Naive thymus-derived CD4-positive, alpha-beta T cell (primary cell): ENCODE measurements at regions not wholly inside any gene's neighbourhood (a gene's known extent, or its start where the extent isn't known, plus 50 kb on each side); places are given as distances from the start of the nearest gene placed in this dataset.

Experiments used
- ATAC-seq: fragments of 150-1000 bp; cut with Tn5 transposase; 2 replicates; pipeline ENCODE4 v1.10.0; 2021; ENCODE audit warnings: mild to moderate bottlenecking, moderate library complexity
- CTCF ChIA-PET: fragments of 350-600 bp; sonication (Branson Sonifier 250); formaldehyde crosslinking; loops from one replicate; lab custom pipeline; 2021; ENCODE audit warnings: antibody characterized with exemption; lab: Charles Lee
- POLR2A ChIA-PET: fragments of 350-600 bp; sonication (Branson Sonifier 250); formaldehyde crosslinking; loops from one replicate; lab custom pipeline; 2021; ENCODE audit warnings: antibody characterized with exemption, inconsistent platforms; lab: Charles Lee
- DNase-seq, 9 donors: peaks; one replicate each; pipeline versions ENCODE4 v3.0.0 to v3.0.0-alpha.2; 2020 to 2022; ENCODE audit warnings: mixed read lengths in 1 of 9
- H3K27ac ChIP-seq: one replicate; pipeline ENCODE4 v1.7.0; 2013; ENCODE audit warnings: mild to moderate bottlenecking, low read depth, low read length, moderate library complexity
- H3K27me3 ChIP-seq, 2 donors: one replicate each; pipeline ENCODE4 v1.7.0; 2013; ENCODE audit warnings: low read length in 2 of 2, mild to moderate bottlenecking in 2 of 2, moderate library complexity in 2 of 2; ENCODE audit not compliant: control insufficient read depth in 2 of 2, insufficient read depth in 2 of 2
- H3K36me3 ChIP-seq, 3 experiments: 1 replicate in 2 of 3; 2 replicates in 1 of 3; pipeline ENCODE4 v1.7.0; 2013; ENCODE audit warnings: low read length in 3 of 3, mild to moderate bottlenecking in 3 of 3, moderate library complexity in 1 of 3; ENCODE audit not compliant: insufficient read depth in 3 of 3, control insufficient read depth in 2 of 3
- H3K4me1 ChIP-seq, 2 donors: one replicate each; pipeline ENCODE4 v1.7.0; 2013; ENCODE audit warnings: low read length in 2 of 2, mild to moderate bottlenecking in 2 of 2, moderate library complexity in 1 of 2; ENCODE audit not compliant: control insufficient read depth in 2 of 2, insufficient read depth in 2 of 2
- H3K4me3 ChIP-seq: 2 replicates; pipeline ENCODE4 v1.7.0; 2013; ENCODE audit warnings: mild to moderate bottlenecking, low read length
- H3K9me3 ChIP-seq, 3 experiments: 1 replicate in 2 of 3; 2 replicates in 1 of 3; pipeline ENCODE4 v1.7.0; 2013; ENCODE audit warnings: low read length in 3 of 3; ENCODE audit not compliant: control insufficient read depth in 2 of 3
- H3K27ac Mint-ChIP-seq, 9 donors: one replicate each; pipeline ENCODE4 v1.8.0; 2020 to 2022; ENCODE audit warnings: mixed read lengths in 9 of 9, mild to moderate bottlenecking in 8 of 9, moderate library complexity in 5 of 9, inconsistent platforms in 2 of 9
- H3K27me3 Mint-ChIP-seq, 5 donors: one replicate each; pipeline ENCODE4 v1.8.0; 2021 to 2022; ENCODE audit warnings: mixed read lengths in 5 of 5, mild to moderate bottlenecking in 1 of 5
- H3K36me3 Mint-ChIP-seq, 5 donors: one replicate each; pipeline ENCODE4 v1.8.0; 2020 to 2022; ENCODE audit warnings: mixed read lengths in 5 of 5, mild to moderate bottlenecking in 3 of 5, inconsistent platforms in 1 of 5
- H3K4me1 Mint-ChIP-seq, 7 donors: one replicate each; pipeline ENCODE4 v1.8.0; 2020 to 2022; ENCODE audit warnings: mixed read lengths in 7 of 7, mild to moderate bottlenecking in 3 of 7, inconsistent platforms in 1 of 7
- H3K4me3 Mint-ChIP-seq, 10 donors: one replicate each; pipeline ENCODE4 v1.8.0; 2020 to 2022; ENCODE audit warnings: mild to moderate bottlenecking in 10 of 10, mixed read lengths in 10 of 10, moderate library complexity in 6 of 10, inconsistent platforms in 2 of 10
- H3K9me3 Mint-ChIP-seq, 11 donors: one replicate each; pipeline ENCODE4 v1.8.0; 2020 to 2022; ENCODE audit warnings: mixed read lengths in 11 of 11, mild to moderate bottlenecking in 4 of 11, inconsistent platforms in 1 of 11, moderate library complexity in 1 of 11
- intact Hi-C, 2 donors: fragments of 100-400 bp; cut with micrococcal nuclease; formaldehyde crosslinking; loops; one replicate each; pipeline ENCODE4 v1.15.1; 2023

DNA sequence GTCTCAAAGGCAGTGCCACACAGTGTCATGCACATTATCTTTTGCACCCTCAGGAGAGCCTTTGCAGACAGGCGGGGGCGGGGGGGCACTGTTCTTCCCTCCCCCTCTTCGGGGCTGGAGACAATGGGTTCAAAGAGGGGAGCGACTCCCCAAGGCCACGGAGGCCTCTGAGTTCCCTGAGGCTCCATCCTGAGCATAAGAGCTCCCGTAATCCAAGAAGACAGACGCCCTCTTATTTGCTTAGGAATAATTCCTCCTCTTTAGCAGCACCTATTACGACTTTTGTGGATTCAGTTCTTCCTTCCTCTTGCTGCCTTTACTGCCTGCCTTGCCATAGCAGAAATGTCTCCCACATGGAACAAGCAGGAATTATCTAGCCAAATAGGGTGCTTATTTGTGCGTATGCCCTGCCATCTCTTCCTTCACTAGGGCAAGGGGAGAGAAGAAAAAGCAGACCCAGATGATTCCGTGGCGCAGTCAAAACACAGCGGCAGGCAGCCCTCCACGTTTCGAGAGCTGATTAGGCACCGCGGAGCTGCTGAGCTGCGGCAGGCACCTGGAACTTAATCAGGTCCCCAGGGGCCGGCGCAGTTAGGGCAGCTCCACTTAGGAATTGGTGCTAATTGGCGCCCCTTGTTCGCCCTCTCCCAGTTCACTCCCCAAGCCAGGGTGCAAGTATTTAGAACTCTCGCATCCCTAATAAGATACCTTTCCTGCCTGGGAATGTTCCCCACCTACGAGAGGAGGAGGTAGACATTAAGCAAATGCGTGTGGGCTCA is 233.4 kb upstream of the MYT1L start:
- Histone ChIP-seq H3K27me3 (no peaks in the 10 kb centered on the region), H3K4me3 (no peak overlapping the region), H3K9me3 (no peaks in the 10 kb centered on the region), H3K36me3 (no peaks in the 10 kb centered on the region), H3K4me1 (no peaks in the 10 kb centered on the region), H3K27ac (no peak overlapping the region)
- DNase-seq (no peak), ATAC-seq (no peak)
- no peaks in the 10 kb centered on the region for H3K4me1 Mint-ChIP-seq
- no peaks in the 10 kb centered on the region for H3K36me3 Mint-ChIP-seq
- intact Hi-C loops, result no loop called here
- CTCF ChIA-PET, result no interaction called here
- no peaks in the 10 kb centered on the region for H3K9me3 Mint-ChIP-seq
- H3K27ac Mint-ChIP-seq, result no peak overlapping the region
- POLR2A ChIA-PET, result no interaction called here
- peaks cover 0 to 26% (median 0%) of the 10 kb centered on the region in 5 donors for H3K27me3 Mint-ChIP-seq
- H3K4me3 Mint-ChIP-seq, result no peak overlapping the region

DNA sequence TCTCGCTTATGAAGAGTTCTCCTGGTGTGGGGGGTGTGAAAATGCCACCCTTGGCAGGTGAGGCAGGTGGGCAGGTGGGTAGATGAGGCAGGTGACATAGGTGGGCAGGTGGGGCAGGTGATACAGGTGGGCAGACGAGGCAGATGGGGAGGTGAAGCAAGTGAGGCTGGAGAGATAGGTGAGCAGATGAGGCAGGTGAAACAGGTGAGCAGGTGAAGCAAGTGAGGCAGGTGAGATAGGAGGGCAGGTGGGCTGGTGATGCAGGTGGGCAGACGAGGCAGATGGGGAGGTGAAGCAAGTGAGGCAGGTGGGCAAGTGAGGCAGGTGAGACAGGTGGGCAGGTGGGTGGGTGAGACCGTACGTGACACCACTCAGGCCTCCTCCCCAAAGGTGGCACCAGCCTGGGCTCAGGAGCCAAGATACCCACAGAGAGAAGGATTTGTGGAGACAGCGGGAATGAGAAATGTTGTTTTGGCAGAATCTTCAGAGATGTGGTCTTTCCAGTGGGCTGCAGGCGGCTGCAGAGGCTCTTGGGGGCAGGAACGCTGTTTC is 232.3 kb upstream of the MYT1L start:
- Mint-ChIP-seq H3K36me3 (no peaks in the 10 kb centered on the region), H3K27ac (no peak overlapping the region), H3K9me3 (no peaks in the 10 kb centered on the region), H3K27me3 (peaks cover 0 to 30% (median 0%) of the 10 kb centered on the region in 5 donors), H3K4me1 (no peaks in the 10 kb centered on the region), H3K4me3 (no peak overlapping the region)
- DNase-seq (no peak), ATAC-seq (no peak)
- ChIA-PET POLR2A (no interaction called here), CTCF (no interaction called here)
- H3K4me1 ChIP-seq, result no peaks in the 10 kb centered on the region
- no peaks in the 10 kb centered on the region for H3K27me3 ChIP-seq
- H3K27ac ChIP-seq, result no peak overlapping the region
- H3K4me3 ChIP-seq, result no peak overlapping the region
- H3K9me3 ChIP-seq, result no peaks in the 10 kb centered on the region
- H3K36me3 ChIP-seq, result no peaks in the 10 kb centered on the region
- intact Hi-C loops, result no loop called here

DNA sequence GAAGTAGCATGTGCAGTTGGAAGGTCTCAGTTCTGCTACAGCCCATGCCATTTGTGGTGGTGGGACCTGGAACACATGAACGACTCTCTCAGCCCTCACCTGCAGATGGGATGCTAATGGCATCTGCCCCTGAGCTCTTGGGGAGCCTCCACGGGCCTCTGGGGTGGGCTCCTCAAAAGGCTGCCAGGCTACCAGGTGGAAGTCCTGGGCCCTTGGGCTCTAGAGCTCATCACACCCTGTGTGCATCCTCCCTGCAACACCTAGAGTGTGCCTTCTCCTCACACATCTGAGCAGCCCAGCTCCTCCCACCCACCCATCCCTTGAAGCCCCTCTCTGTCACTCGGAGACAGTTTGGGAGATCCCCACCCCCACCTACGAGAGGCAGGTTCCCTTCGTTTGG is 231.8 kb upstream of the MYT1L start:
- no peak overlapping the region for H3K4me3 ChIP-seq
- Mint-ChIP-seq H3K27me3 (peaks cover 0 to 25% (median 0%) of the 10 kb centered on the region in 5 donors), H3K4me1 (peaks cover 0 to under 1% (median 0%) of the 10 kb centered on the region in 7 donors), H3K36me3 (no peaks in the 10 kb centered on the region), H3K27ac (no peak overlapping the region), H3K4me3 (no peak overlapping the region), H3K9me3 (no peaks in the 10 kb centered on the region)
- no peak overlapping the region for H3K27ac ChIP-seq
- ChIA-PET CTCF (interaction anchor here (0.6 kb wide), 1 partner anchor 1939 kb away, joined by 3 read pairs; no protein-coding TSS in a partner anchor), POLR2A (no interaction called here)
- no peaks in the 10 kb centered on the region for H3K27me3 ChIP-seq
- no peaks in the 10 kb centered on the region for H3K36me3 ChIP-seq
- no peaks in the 10 kb centered on the region for H3K4me1 ChIP-seq
- no peak for ATAC-seq
- H3K9me3 ChIP-seq, result no peaks in the 10 kb centered on the region
- intact Hi-C loops, result no loop called here
- no peak for DNase-seq

DNA sequence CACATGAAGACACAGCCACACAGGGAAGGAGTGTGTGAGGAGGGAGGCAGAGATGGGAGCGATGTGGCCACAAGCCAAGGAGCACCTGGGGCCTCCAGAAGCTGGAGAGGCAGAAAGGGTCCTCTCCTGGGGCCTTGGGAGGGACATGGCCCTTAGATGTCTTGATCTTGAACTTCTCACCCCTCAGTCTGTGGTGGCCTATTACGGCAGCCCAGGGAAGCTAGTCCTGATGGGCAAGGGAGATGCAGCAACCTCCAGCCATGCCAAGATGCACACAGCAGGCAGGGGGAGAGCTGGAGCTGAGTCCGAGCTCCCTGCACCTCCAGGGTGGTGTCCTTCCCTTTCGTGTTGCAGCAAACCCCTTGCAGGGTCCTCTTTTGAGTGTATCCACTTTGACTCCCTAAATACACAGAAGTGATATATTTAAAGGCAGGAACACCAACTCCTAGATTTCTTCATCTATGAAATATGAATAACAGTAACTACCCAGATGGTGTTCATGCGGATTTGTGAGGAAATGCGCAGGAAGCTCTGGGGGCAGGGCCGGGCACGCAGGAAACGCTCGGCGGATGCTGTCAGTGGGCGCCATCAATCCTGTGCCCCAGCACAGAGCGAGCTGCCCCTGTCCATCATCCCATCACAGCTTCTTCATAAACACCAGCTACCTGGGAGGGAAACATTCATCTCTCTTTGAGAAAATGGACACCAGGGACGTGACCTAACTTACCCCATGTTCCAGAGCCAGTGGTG is 230.4 kb upstream of the MYT1L start:
- peaks cover 0 to 30% (median 0%) of the 10 kb centered on the region in 5 donors for H3K27me3 Mint-ChIP-seq
- peaks cover 0 to 5% (median 0%) of the 10 kb centered on the region in 7 donors for H3K4me1 Mint-ChIP-seq
- Histone ChIP-seq H3K27me3 (no peaks in the 10 kb centered on the region), H3K9me3 (no peaks in the 10 kb centered on the region), H3K4me3 (no peak overlapping the region), H3K36me3 (no peaks in the 10 kb centered on the region), H3K4me1 (no peaks in the 10 kb centered on the region), H3K27ac (no peak overlapping the region)
- DNase-seq (no peak), ATAC-seq (no peak)
- no peak overlapping the region for H3K27ac Mint-ChIP-seq
- ChIA-PET CTCF (no interaction called here), POLR2A (no interaction called here)
- intact Hi-C loops, result no loop called here
- no peaks in the 10 kb centered on the region for H3K36me3 Mint-ChIP-seq
- H3K9me3 Mint-ChIP-seq, result peaks cover 0 to 3% (median 0%) of the 10 kb centered on the region in 11 donors
- H3K4me3 Mint-ChIP-seq, result no peak overlapping the region

DNA sequence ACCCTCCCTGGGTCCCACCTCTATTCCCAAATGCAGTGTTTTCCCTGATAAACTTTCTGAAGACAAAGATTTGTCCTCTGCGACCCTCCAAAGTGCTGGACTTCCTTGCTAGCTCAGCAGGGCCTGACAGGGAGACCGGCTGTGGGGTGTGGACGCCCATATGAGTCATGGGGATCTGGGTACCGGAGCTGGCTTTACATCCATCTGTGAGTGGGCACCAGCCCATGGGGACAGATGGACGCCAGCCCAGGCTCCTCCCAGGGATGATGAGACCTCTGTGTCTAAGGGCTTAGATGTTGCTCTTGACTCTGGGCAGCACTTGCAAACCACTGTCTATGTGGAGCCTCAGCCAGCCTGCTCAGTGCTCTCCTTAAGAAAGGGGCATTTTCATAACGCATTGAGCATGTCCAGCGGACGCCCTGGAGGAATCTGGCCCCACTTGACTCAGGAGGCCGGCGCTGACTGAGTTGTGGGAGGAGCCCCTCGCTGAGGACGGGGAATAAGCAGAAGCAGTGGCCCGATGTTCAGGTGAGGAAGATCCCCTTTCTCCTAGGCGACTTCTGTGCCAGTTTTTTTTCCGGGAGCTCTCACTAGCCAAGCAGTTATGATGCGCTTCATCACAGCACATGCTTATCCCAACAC is 229.4 kb upstream of the MYT1L start:
- peaks cover 0 to 30% (median 0%) of the 10 kb centered on the region in 5 donors for H3K27me3 Mint-ChIP-seq
- no peaks in the 10 kb centered on the region for H3K27me3 ChIP-seq
- ATAC-seq, result no peak
- CTCF ChIA-PET, result no interaction called here
- H3K4me3 ChIP-seq, result no peak overlapping the region
- H3K4me1 Mint-ChIP-seq, result peaks cover 0 to 5% (median 0%) of the 10 kb centered on the region in 7 donors
- H3K27ac Mint-ChIP-seq, result no peak overlapping the region
- no peaks in the 10 kb centered on the region for H3K36me3 ChIP-seq
- POLR2A ChIA-PET, result no interaction called here
- intact Hi-C loops, result no loop called here
- H3K36me3 Mint-ChIP-seq, result no peaks in the 10 kb centered on the region
- H3K27ac ChIP-seq, result no peak overlapping the region
- H3K9me3 Mint-ChIP-seq, result peaks cover 0 to 3% (median 0%) of the 10 kb centered on the region in 11 donors
- DNase-seq, result no peak
- no peaks in the 10 kb centered on the region for H3K9me3 ChIP-seq
- no peak overlapping the region for H3K4me3 Mint-ChIP-seq
- no peaks in the 10 kb centered on the region for H3K4me1 ChIP-seq

DNA sequence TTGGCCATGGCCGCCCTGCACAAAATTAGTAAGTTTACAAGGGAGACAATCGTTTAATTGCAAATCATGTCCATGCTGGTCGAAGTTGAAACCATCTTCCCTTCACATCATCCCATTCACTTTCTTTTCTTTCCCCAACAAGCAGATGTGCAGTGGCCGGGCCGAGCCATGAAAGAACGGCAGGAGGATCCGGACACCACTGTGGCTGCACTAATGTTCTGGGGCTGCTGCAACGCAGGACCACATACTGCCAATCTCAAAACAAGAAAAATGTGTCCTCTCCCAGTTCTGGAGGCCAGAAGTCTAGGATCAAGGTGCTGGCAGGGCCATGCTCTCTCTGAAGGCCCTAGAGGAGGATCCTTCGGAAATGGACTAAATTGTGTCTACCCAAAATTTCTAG is 227.4 kb upstream of the MYT1L start:
- no peak for DNase-seq
- Mint-ChIP-seq H3K4me1 (peaks cover 0 to 5% (median 0%) of the 10 kb centered on the region in 7 donors), H3K36me3 (peaks cover 0 to 1% (median 0%) of the 10 kb centered on the region in 5 donors), H3K4me3 (no peak overlapping the region), H3K27me3 (peaks cover 0 to 30% (median 0%) of the 10 kb centered on the region in 5 donors), H3K27ac (peak overlapping the region in 1 of 9 donors; percentile 48), H3K9me3 (peaks cover 0 to 19% (median 5%) of the 10 kb centered on the region in 11 donors)
- ChIA-PET POLR2A (no interaction called here), CTCF (no interaction called here)
- no peak for ATAC-seq
- H3K27ac ChIP-seq, result no peak overlapping the region
- H3K9me3 ChIP-seq, result peaks cover 0 to 3% (median 0%) of the 10 kb centered on the region in 3 experiments
- no peak overlapping the region for H3K4me3 ChIP-seq
- H3K4me1 ChIP-seq, result no peaks in the 10 kb centered on the region
- H3K27me3 ChIP-seq, result no peaks in the 10 kb centered on the region
- intact Hi-C loops, result no loop called here
- no peaks in the 10 kb centered on the region for H3K36me3 ChIP-seq
